ENCODE measurements at regions not wholly inside any gene's neighbourhood (a gene's known extent, or its start where the extent isn't known, plus 50 kb on each side); places are given as distances from the start of the nearest gene placed in this dataset.

GRCh38 chr9:90466441-90466840 lies 176.2 kb downstream of the DIRAS2 start:
- TF ChIP-seq CTCF (IDR thresholded peaks at IDR 0.05; ENCODE audit: low read length) (no peak), EZH2 (optimal IDR thresholded peaks at IDR 0.05; ENCODE audit: low read depth, low read length) (no peak), EZH2phosphoT487 (IDR thresholded peaks at IDR 0.05; ENCODE audit: low read length) (no peak)
